ES-I3 (cell line): ENCODE measurements at regions not wholly inside any gene's neighbourhood (a gene's known extent, or its start where the extent isn't known, plus 50 kb on each side); places are given as distances from the start of the nearest gene placed in this dataset.

Source experiments
- H3K36me3 ChIP-seq: 2 replicates; pipeline ENCODE4 v1.6.1; 2013; ENCODE audit warnings: mild to moderate bottlenecking, low read length, control low read depth, moderate library complexity; ENCODE audit not compliant: insufficient read depth
- H3K4me1 ChIP-seq: 2 replicates; pipeline ENCODE4 v1.6.1; 2013; ENCODE audit warnings: mild to moderate bottlenecking, control low read depth, low read length; ENCODE audit not compliant: insufficient read depth
- H3K9ac ChIP-seq: 2 replicates; pipeline ENCODE4 v1.6.1; 2013; ENCODE audit warnings: low read depth, mild to moderate bottlenecking, low read length, moderate library complexity
- H3K9me3 ChIP-seq: 2 replicates; pipeline ENCODE4 v1.6.1; 2013; ENCODE audit warnings: mild to moderate bottlenecking, low read length, moderate library complexity; ENCODE audit not compliant: control insufficient read depth, insufficient read depth

DNA sequence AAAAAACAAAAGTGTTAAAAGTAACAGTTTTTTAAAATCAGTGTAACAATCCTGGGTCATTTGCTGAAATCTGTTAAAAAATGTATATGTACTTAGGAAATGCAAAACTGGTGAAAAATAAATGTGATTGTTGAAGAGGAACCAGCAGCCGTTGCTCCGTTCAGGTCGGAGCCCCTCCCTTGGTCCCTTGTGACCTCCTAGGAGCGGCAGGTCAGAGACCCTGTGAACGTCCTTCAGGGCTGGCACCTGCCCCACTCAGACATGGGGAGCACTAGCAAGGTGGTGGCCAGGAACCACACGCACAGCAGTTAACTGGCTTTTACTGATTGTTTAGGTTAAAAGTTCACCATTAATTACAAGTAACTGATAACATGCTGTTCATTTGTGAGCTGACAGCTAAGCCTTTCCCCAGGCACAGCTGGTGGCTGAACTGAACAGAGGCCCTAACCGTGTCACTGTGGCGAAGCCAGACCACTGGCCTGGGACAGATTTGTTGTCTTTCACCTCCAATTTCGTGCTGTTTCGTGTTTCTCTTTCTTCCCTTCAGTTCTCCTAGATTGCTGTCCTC, 159.2 kb upstream of the ALKAL2 start:
- Histone ChIP-seq H3K9ac (no peak overlapping the region), H3K36me3 (no peaks in the 10 kb centered on the region), H3K9me3 (no peaks in the 10 kb centered on the region), H3K4me1 (0 out of 2 replicates have a peak, but pooled peaks cover 3% of the 10 kb centered on the region)

GRCh38 chr2:446303-446874, 158.5 kb upstream of the ALKAL2 start:
- Histone ChIP-seq H3K9me3 (no peaks in the 10 kb centered on the region), H3K9ac (no peak overlapping the region), H3K4me1 (0 out of 2 replicates have a peak, but pooled peaks cover 3% of the 10 kb centered on the region), H3K36me3 (no peaks in the 10 kb centered on the region)

DNA sequence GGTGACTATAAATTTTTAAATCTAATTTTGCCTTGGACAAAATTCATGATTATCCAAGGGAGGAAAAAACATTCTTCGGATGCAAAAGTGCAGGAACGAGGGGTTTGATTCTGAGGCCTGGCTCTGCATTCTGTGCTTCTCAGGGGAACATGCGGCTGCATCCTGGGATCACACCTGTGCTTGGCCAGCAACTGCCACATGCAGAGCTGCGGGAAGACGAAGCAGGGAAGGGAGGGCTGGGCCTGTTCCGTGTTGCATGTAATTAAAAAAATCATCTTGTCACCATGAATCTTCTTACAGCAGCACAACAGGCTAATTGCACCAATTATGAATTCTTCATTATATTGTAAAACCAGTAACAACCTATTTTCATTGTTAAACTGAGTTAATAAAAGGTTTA, 158.0 kb upstream of the ALKAL2 start:
- Histone ChIP-seq H3K9ac (no peak overlapping the region), H3K9me3 (no peaks in the 10 kb centered on the region), H3K36me3 (no peaks in the 10 kb centered on the region), H3K4me1 (0 out of 2 replicates have a peak, but pooled peaks cover 3% of the 10 kb centered on the region)

DNA sequence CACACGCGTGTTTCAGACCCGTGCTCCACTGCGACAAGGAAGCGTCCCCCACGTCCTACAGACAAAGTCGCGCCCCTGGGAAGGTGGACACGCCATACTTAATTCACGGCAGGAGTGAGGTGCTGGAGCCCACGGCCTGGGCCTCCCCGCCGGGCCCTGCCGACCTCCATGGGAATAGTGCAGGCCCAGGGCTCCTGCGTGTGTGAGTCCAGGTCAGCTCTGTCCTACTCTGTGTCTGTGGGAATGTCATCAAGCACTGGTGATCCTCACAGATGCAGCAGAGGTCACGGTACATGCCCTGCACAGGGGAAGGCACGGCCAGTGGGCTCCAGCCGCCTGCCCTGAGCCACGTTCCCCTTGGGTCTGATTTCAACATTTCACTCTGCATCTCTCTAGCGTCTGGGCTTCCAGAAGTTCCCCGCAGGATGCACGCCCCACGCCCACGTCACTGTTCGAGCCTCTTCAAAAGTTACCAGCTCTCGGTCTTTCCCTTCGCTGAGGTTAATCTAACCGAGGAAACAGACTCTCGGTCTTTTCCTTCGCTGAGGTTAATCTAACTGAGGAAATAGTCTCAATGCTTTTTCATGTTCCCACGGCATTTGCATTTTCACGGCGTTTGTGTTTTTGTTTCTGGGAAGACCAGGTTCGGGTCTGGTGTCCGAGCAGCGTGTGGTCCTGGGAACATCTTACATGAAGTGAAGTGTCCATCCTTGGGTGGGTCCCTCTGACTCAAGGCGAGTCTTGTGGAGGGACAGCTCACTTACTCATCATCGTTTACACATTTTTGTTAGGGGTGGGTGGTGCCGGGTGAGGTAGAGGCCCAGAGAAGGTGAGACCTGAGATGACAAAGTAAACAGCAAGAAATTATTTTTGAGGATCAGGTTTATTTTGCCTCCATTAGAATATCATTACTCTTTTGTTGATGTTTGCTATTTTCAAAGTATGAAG, 157.3 kb upstream of the ALKAL2 start:
- Histone ChIP-seq H3K9me3 (no peaks in the 10 kb centered on the region), H3K36me3 (no peaks in the 10 kb centered on the region), H3K9ac (no peak overlapping the region), H3K4me1 (0 out of 2 replicates have a peak, but pooled peaks cover 3% of the 10 kb centered on the region)

DNA sequence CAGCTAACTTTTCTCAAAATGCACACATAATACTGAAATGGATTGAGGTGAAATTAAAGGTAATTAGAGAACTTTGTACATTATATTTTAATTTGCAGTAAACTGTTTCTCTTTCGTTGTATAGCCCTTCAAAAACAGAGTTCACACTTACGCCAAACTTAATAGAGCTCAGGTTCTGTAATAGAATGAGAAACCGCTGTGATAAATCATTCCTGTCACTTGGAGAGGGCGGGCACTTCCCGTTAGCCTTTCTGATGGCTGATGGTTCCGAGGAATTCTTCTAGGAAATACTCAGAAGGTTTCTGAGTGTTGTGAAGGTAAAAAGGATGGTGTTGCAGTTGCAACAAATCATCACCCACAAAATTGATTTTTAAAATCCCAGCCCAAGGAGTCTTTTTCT, 155.8 kb upstream of the ALKAL2 start:
- H3K4me1 ChIP-seq: no peaks in the 10 kb centered on the region
- no peaks in the 10 kb centered on the region for H3K36me3 ChIP-seq
- H3K9ac ChIP-seq: no peak overlapping the region
- no peaks in the 10 kb centered on the region for H3K9me3 ChIP-seq

- Histone ChIP-seq H3K4me1 (no peaks in the 10 kb centered on the region), H3K36me3 (no peaks in the 10 kb centered on the region), H3K9me3 (no peaks in the 10 kb centered on the region), H3K9ac (no peak overlapping the region)
Measured at GRCh38 chr2:443216-443615, 155.3 kb upstream of the ALKAL2 start.

GRCh38 chr2:441258-442022, 153.5 kb upstream of the ALKAL2 start:
- no peaks in the 10 kb centered on the region for H3K36me3 ChIP-seq
- no peaks in the 10 kb centered on the region for H3K4me1 ChIP-seq
- H3K9me3 ChIP-seq: no peaks in the 10 kb centered on the region
- no peak overlapping the region for H3K9ac ChIP-seq

DNA sequence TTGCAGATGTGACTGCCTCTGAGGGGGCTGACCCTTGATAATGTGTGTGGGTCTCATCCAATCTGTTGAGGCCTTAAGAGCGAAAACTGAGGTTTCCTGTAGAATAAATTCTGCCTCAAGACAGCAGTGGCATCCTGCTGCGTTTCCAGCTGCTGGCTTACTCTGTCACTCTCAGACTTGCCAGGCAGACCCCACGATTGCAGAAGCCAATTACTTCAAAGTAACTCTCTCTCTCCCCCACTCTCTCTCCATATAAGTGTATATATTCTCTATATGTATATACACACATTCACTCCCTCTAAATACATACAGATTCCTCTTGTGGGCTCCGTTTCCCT, 152.5 kb upstream of the ALKAL2 start:
- Histone ChIP-seq H3K4me1 (no peaks in the 10 kb centered on the region), H3K9ac (no peak overlapping the region), H3K36me3 (no peaks in the 10 kb centered on the region), H3K9me3 (no peaks in the 10 kb centered on the region)

- H3K4me1 ChIP-seq: no peaks in the 10 kb centered on the region
- no peak overlapping the region for H3K9ac ChIP-seq
- no peaks in the 10 kb centered on the region for H3K36me3 ChIP-seq
- no peaks in the 10 kb centered on the region for H3K9me3 ChIP-seq
Measured at GRCh38 chr2:439556-440402, 151.9 kb upstream of the ALKAL2 start.

- no peaks in the 10 kb centered on the region for H3K4me1 ChIP-seq
- no peaks in the 10 kb centered on the region for H3K36me3 ChIP-seq
- H3K9me3 ChIP-seq: no peaks in the 10 kb centered on the region
- no peak overlapping the region for H3K9ac ChIP-seq
Measured at GRCh38 chr2:439077-439476, 151.2 kb upstream of the ALKAL2 start.

GRCh38 chr2:437756-438393, 150.0 kb upstream of the ALKAL2 start:
- Histone ChIP-seq H3K36me3 (no peaks in the 10 kb centered on the region), H3K4me1 (no peaks in the 10 kb centered on the region), H3K9ac (no peak overlapping the region), H3K9me3 (no peaks in the 10 kb centered on the region)

DNA sequence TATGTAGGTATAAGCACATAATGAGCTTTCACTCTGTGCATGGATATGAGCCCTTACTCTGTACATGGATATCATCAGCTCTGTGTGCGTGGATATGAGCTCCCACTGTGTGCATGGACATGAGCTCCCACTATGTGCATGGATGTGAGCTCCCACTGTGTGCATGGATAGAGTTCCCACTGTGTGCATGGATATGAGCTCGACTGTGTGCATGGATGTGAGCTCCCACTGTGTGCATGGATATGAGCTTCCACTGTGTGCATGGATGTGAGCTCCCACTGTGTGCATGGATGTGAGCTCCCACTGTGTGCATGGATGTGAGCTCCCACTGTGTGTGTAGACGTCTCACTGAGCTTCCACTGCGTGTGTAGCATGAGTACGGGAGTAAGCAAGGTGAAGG, 149.3 kb upstream of the ALKAL2 start:
- Histone ChIP-seq H3K4me1 (no peaks in the 10 kb centered on the region), H3K9me3 (no peaks in the 10 kb centered on the region), H3K9ac (no peak overlapping the region), H3K36me3 (no peaks in the 10 kb centered on the region)

DNA sequence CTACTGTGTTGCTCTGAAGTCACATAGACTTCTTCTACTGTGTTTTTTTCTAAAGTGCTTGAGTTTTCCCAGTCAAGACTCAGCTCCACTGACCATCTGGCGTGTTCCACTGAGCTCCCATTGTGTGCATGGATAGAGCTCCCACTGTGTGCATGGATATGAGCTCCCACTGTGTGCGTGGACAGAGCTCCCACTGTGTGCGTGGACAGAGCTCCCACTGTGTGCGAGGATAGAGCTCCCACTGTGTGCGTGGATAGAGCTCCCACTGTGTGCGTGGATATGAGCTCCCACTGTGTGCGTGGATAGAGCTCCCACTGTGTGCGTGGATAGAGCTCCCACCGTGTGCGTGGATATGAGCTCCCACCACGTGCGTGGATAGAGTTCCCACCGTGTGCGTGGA, 148.3 kb upstream of the ALKAL2 start:
- H3K9me3 ChIP-seq: no peaks in the 10 kb centered on the region
- H3K4me1 ChIP-seq: no peaks in the 10 kb centered on the region
- no peak overlapping the region for H3K9ac ChIP-seq
- H3K36me3 ChIP-seq: no peaks in the 10 kb centered on the region
